Endodermal cell (in vitro differentiated cells): ENCODE measurements at regions not wholly inside any gene's neighbourhood (a gene's known extent, or its start where the extent isn't known, plus 50 kb on each side); places are given as distances from the start of the nearest gene placed in this dataset.

ENCODE experiments used
- DNase-seq: peaks from one replicate; pipeline ENCODE4 v3.0.0-alpha.2; 2017
- H3K27ac ChIP-seq: 2 replicates; pipeline ENCODE4 v1.5.1; 2013; ENCODE audit warnings: mild to moderate bottlenecking, low read depth, low read length, moderate library complexity
- H3K27me3 ChIP-seq: 2 replicates; pipeline ENCODE4 v1.6.1; 2013; ENCODE audit warnings: mild to moderate bottlenecking, low read length, moderate library complexity; ENCODE audit not compliant: insufficient read depth, control insufficient read depth, poor library complexity, severe bottlenecking
- H3K36me3 ChIP-seq: 2 replicates; pipeline ENCODE4 v1.7.0; 2013; ENCODE audit warnings: mild to moderate bottlenecking, low read length, moderate library complexity; ENCODE audit not compliant: control insufficient read depth, insufficient read depth
- H3K4me1 ChIP-seq: one replicate; pipeline ENCODE4 v1.7.0; 2013; ENCODE audit warnings: low read length; ENCODE audit not compliant: control insufficient read depth, insufficient read depth
- H3K4me3 ChIP-seq: 2 replicates; pipeline ENCODE4 v1.5.1; 2013; ENCODE audit warnings: mild to moderate bottlenecking, low read length, moderate library complexity
- H3K9ac ChIP-seq: 2 replicates; pipeline ENCODE4 v1.6.1; 2013; ENCODE audit warnings: mild to moderate bottlenecking, low read length, moderate library complexity; ENCODE audit not compliant: poor library complexity, severe bottlenecking; ENCODE audit errors: extremely low read depth
- H3K9me3 ChIP-seq: 2 replicates; pipeline ENCODE4 v1.6.1; 2013; ENCODE audit warnings: mild to moderate bottlenecking, low read length, moderate library complexity; ENCODE audit not compliant: control insufficient read depth
- H3K27ac Mint-ChIP-seq: 2 replicates; pipeline ENCODE4 v1.8.0; 2020; ENCODE audit warnings: mixed read lengths
- H3K27me3 Mint-ChIP-seq: 2 replicates; pipeline ENCODE4 v1.8.0; 2021; ENCODE audit warnings: mild to moderate bottlenecking, mixed read lengths; ENCODE audit not compliant: insufficient read depth
- H3K36me3 Mint-ChIP-seq: 2 replicates; pipeline ENCODE4 v1.8.0; 2020; ENCODE audit warnings: low read depth, mixed read lengths
- H3K4me1 Mint-ChIP-seq: 2 replicates; pipeline ENCODE4 v1.8.0; 2020; ENCODE audit warnings: mixed read lengths
- H3K4me3 Mint-ChIP-seq: 2 replicates; pipeline ENCODE4 v1.8.0; 2020; ENCODE audit warnings: mild to moderate bottlenecking, moderate library complexity, mixed read lengths
- H3K9me3 Mint-ChIP-seq: 2 replicates; pipeline ENCODE4 v1.8.0; 2020; ENCODE audit warnings: mild to moderate bottlenecking, mixed read lengths
- CTCF ChIP-seq: fragments of 200-600 bp; sonication (generic); conservative IDR thresholded peaks from 2 replicates; pipeline ENCODE4 v1.5.0; 2021; ENCODE audit warnings: antibody characterized with exemption, mild to moderate bottlenecking
- WGBS, 2 experiments: methylation state at CpG; one replicate each; pipeline versions ENCODE4 v1.1.5 to v1.1.7; 2013; ENCODE audit warnings: missing lambda C conversion rate in 2 of 2, mixed read lengths in 1 of 2; ENCODE audit not compliant: insufficient coverage in 1 of 2, insufficient read length in 1 of 2; 5-methylcytosine and 5-hydroxymethylcytosine counted together

DNA sequence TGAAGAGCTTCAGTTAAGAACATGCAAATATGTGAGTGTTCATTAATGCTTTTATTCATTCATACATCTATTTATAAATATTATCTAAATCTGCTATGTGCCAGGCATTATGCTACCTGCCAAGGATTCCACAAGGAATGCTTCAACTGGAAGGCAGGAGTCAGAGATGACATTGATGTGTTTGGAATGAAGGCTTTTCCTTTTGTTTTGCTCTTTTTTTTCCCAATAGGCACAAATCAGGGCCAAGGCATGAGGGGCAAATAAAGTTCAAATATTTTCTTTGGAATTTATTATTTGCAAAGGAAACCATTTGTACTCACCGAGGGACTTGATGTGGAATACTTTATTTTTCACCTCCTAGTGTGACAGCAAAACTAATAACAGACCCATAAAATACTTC lies 530.3 kb downstream of the ARL4A start:
- 100% methylated on average over 1 of the region's 1 CpG; no CpG with 5 or more reads in 1 of the 2 experiments for WGBS, 2 experiments

GRCh38 chr7:13225068-13225467 lies 537.6 kb downstream of the ARL4A start:
- no peak overlapping the region for H3K27ac ChIP-seq
- peaks cover 4% of the 10 kb centered on the region for H3K36me3 Mint-ChIP-seq
- peaks cover 4% of the 10 kb centered on the region for H3K9me3 Mint-ChIP-seq
- no peak overlapping the region for H3K4me3 ChIP-seq
- no peak for TF ChIP-seq CTCF
- no peak overlapping the region for H3K4me3 Mint-ChIP-seq
- no peaks in the 10 kb centered on the region for H3K4me1 Mint-ChIP-seq
- no peaks in the 10 kb centered on the region for H3K27me3 Mint-ChIP-seq
- H3K9me3 ChIP-seq: no peaks in the 10 kb centered on the region
- H3K27ac Mint-ChIP-seq: no peak overlapping the region
- H3K36me3 ChIP-seq: no peaks in the 10 kb centered on the region
- H3K9ac ChIP-seq: no peak overlapping the region
- WGBS, 2 experiments: 86% methylated on average over 1 of the region's 1 CpG; no CpG with 5 or more reads in 1 of the 2 experiments
- no peaks in the 10 kb centered on the region for H3K27me3 ChIP-seq
- H3K4me1 ChIP-seq: no peaks in the 10 kb centered on the region
- DNase-seq: no peak

More for the DNA sequence above, 530.3 kb downstream of the ARL4A start:
- no peak for DNase-seq
- H3K27me3 Mint-ChIP-seq: no peaks in the 10 kb centered on the region
- H3K4me1 ChIP-seq: no peaks in the 10 kb centered on the region
- no peaks in the 10 kb centered on the region for H3K36me3 ChIP-seq
- TF ChIP-seq CTCF: no peak
- H3K9me3 Mint-ChIP-seq: peaks cover 6% of the 10 kb centered on the region
- no peak overlapping the region for H3K27ac ChIP-seq
- H3K27ac Mint-ChIP-seq: no peak overlapping the region
- H3K27me3 ChIP-seq: no peaks in the 10 kb centered on the region
- peaks cover 4% of the 10 kb centered on the region for H3K36me3 Mint-ChIP-seq
- H3K4me1 Mint-ChIP-seq: peaks cover 9% of the 10 kb centered on the region
- H3K4me3 Mint-ChIP-seq: no peak overlapping the region
- no peak overlapping the region for H3K9ac ChIP-seq
- H3K4me3 ChIP-seq: no peak overlapping the region
- no peaks in the 10 kb centered on the region for H3K9me3 ChIP-seq

DNA sequence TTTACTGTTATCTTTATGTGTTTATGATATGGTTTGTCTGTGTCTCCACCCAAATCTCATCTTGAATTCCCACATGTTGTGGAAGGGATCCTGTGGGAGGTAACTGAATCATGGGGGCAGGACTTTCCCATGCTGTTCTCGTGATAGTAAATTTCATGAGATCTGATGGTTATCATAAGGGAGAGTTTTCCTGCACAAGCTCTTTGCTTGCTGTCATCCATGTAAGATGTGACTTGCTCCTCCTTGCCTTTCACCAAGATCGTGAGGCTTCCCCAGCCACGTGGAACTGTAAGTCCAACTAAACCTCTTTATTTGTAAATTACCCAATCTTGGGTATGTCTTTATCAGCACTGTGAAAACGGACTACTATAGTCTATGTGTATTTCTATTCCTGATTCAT lies 539.0 kb downstream of the ARL4A start:
- no peaks in the 10 kb centered on the region for H3K9me3 ChIP-seq
- DNase-seq: no peak
- Mint-ChIP-seq H3K27me3 (no peaks in the 10 kb centered on the region), H3K4me3 (no peak overlapping the region), H3K4me1 (no peaks in the 10 kb centered on the region), H3K9me3 (no peaks in the 10 kb centered on the region), H3K36me3 (no peaks in the 10 kb centered on the region), H3K27ac (no peak overlapping the region)
- H3K36me3 ChIP-seq: no peaks in the 10 kb centered on the region
- H3K4me1 ChIP-seq: no peaks in the 10 kb centered on the region
- no peak overlapping the region for H3K9ac ChIP-seq
- no peaks in the 10 kb centered on the region for H3K27me3 ChIP-seq
- 89 to 91% methylated on average over 3 to 4 of the region's 4 CpGs for WGBS, 2 experiments
- no peak overlapping the region for H3K4me3 ChIP-seq
- no peak overlapping the region for H3K27ac ChIP-seq
- TF ChIP-seq CTCF: no peak
